Adrenal gland (tissue), 5 donors: ENCODE measurements at regions not wholly inside any gene's neighbourhood (a gene's known extent, or its start where the extent isn't known, plus 50 kb on each side); places are given as distances from the start of the nearest gene placed in this dataset.

Source experiments
- POLR2A ChIP-seq, 2 donors: fragments of 450-650 bp; IDR thresholded peaks; one replicate each; pipeline ENCODE4 v1.6.1; 2017; ENCODE audit warnings: antibody characterized with exemption in 2 of 2, mild to moderate bottlenecking in 2 of 2, moderate library complexity in 1 of 2
- TF ChIP-seq, protein P1 (sequence below), 6 experiments: fragments of 450-650 bp in 4 of 6; fragments of 200-600 bp in 2 of 6; sonication (generic) in 1 of 6; IDR thresholded peaks; 1 replicate in 5 of 6; 2 replicates in 1 of 6; pipeline versions ENCODE4 v1.5.1 to v1.8.0; 2016 to 2021; ENCODE audit warnings: antibody characterized with exemption in 6 of 6, mild to moderate bottlenecking in 2 of 6, moderate library complexity in 1 of 6
- donor health status: DM: no; HTN: no; CAD: no.

DNA sequence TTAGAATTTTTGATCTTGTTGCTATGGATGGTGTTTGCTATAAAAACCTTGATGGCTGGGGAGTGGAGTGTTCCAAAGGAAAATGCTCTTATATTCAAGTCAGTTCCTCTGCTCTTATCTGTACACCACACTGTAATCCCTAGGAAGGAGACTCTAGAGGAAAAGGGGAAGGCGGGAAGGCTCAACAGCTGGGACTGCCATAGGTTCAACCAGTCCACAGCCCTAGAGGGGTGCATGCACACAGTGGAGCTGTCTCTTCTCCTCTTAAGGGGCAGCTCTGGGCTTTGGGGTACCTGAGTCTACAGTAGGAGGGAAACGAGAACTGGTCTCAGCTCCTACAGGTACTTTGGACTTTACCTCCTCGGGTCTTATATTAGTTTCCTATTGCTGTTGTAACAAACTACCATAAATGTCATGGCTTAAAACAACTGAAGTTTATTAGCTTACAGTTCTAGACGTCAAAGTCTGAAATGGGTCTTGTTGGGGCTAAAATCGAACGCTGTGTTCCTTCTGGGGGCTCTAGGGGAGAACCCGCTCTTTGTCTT is 77.2 kb upstream of the ZBED5 start:
- TF ChIP-seq, protein P1, sequence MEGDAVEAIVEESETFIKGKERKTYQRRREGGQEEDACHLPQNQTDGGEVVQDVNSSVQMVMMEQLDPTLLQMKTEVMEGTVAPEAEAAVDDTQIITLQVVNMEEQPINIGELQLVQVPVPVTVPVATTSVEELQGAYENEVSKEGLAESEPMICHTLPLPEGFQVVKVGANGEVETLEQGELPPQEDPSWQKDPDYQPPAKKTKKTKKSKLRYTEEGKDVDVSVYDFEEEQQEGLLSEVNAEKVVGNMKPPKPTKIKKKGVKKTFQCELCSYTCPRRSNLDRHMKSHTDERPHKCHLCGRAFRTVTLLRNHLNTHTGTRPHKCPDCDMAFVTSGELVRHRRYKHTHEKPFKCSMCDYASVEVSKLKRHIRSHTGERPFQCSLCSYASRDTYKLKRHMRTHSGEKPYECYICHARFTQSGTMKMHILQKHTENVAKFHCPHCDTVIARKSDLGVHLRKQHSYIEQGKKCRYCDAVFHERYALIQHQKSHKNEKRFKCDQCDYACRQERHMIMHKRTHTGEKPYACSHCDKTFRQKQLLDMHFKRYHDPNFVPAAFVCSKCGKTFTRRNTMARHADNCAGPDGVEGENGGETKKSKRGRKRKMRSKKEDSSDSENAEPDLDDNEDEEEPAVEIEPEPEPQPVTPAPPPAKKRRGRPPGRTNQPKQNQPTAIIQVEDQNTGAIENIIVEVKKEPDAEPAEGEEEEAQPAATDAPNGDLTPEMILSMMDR (IDR thresholded peaks at IDR 0.05): no peak
- no peak for TF ChIP-seq POLR2A (IDR thresholded peaks at IDR 0.05)
